NK-92 treated with Interleukin-12 subunit alpha and Interleukin-12 subunit beta, amount 100 ng/mL, for 24 hours (cell line): ENCODE measurements at regions not wholly inside any gene's neighbourhood (a gene's known extent, or its start where the extent isn't known, plus 50 kb on each side); places are given as distances from the start of the nearest gene placed in this dataset.

ENCODE experiments used
- DNase-seq: peaks from one replicate; lab custom pipeline; 2025; lab: John Stamatoyannopoulos, UW

GRCh38 chr5:117212866-117213265 lies 638.2 kb upstream of the SEMA6A start:
- DNase-seq, result no peak

GRCh38 chr5:117210796-117211195 lies 636.2 kb upstream of the SEMA6A start:
- DNase-seq, result no peak

GRCh38 chr5:117209479-117209878 lies 634.9 kb upstream of the SEMA6A start:
- no peak for DNase-seq

- no peak for DNase-seq
Measured at GRCh38 chr5:117207088-117207668, 632.6 kb upstream of the SEMA6A start.

GRCh38 chr5:117205894-117206293 lies 631.3 kb upstream of the SEMA6A start:
- no peak for DNase-seq

- no peak for DNase-seq
Measured at GRCh38 chr5:117204926-117205869, 630.6 kb upstream of the SEMA6A start.

GRCh38 chr5:117204404-117204803 lies 629.8 kb upstream of the SEMA6A start:
- DNase-seq, result no peak

GRCh38 chr5:117203584-117203983 lies 629.0 kb upstream of the SEMA6A start:
- no peak for DNase-seq

GRCh38 chr5:117201001-117201400 lies 626.4 kb upstream of the SEMA6A start:
- no peak for DNase-seq

GRCh38 chr5:117195076-117195475 lies 620.5 kb upstream of the SEMA6A start:
- no peak for DNase-seq

- DNase-seq, result no peak
Measured at GRCh38 chr5:117191251-117191650, 616.6 kb upstream of the SEMA6A start.

GRCh38 chr5:117189784-117190183 lies 615.2 kb upstream of the SEMA6A start:
- no peak for DNase-seq

- DNase-seq, result no peak
Measured at GRCh38 chr5:117188211-117188610, 613.6 kb upstream of the SEMA6A start.

GRCh38 chr5:117186751-117187150 lies 612.1 kb upstream of the SEMA6A start:
- no peak for DNase-seq

- DNase-seq, result no peak
Measured at GRCh38 chr5:117183326-117183725, 608.7 kb upstream of the SEMA6A start.

GRCh38 chr5:117182104-117182503 lies 607.5 kb upstream of the SEMA6A start:
- no peak for DNase-seq

- no peak for DNase-seq
Measured at GRCh38 chr5:117177302-117177701, 602.7 kb upstream of the SEMA6A start.

- no peak for DNase-seq
Measured at GRCh38 chr5:117165068-117165467, 590.4 kb upstream of the SEMA6A start.

- no peak for DNase-seq
Measured at GRCh38 chr5:117161718-117162335, 587.2 kb upstream of the SEMA6A start.

- DNase-seq, result no peak
Measured at GRCh38 chr5:117160391-117160790, 585.8 kb upstream of the SEMA6A start.

- no peak for DNase-seq
Measured at GRCh38 chr5:117149312-117149711, 574.7 kb upstream of the SEMA6A start.

- DNase-seq, result no peak
Measured at GRCh38 chr5:117144086-117144485, 569.5 kb upstream of the SEMA6A start.

- no peak for DNase-seq
Measured at GRCh38 chr5:117143406-117143805, 568.8 kb upstream of the SEMA6A start.
